ENCODE measurements at regions not wholly inside any gene's neighbourhood (a gene's known extent, or its start where the extent isn't known, plus 50 kb on each side); places are given as distances from the start of the nearest gene placed in this dataset.

DNA sequence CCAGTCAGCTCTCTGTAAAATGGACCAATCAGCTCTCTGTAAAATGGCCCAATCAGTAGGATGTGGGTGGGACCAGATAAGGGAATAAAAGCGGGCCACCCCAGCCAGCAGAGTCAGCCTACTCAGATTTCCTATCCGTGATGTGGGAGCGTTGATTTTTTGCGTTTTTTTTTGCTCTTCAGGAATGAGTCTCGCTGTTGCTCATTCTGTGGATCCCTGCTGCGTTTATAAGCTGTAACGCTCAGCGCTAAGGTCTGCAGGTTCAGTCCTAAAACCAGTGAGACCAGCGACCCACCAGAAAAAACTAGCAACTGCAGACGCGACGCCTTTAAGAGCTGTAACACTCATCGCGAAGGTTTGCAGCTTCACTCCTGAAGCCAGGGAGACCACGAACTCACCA lies 435.7 kb downstream of the SLITRK6 start:
- TF ChIP-seq CTCF (IDR thresholded peaks at IDR 0.05; ENCODE audit: low read depth, low read length), result no peak
- Histone ChIP-seq H3K4me3 (ENCODE audit: low read depth, low read length) (no peak overlapping the region), H3K27me3 (ENCODE audit: control insufficient read depth, insufficient read depth, low read length) (no peaks in the 10 kb centered on the region), H3K27ac (ENCODE audit: low read depth, low read length) (no peak overlapping the region), H3K9me3 (ENCODE audit: control insufficient read depth, insufficient read depth, low read length) (no peaks in the 10 kb centered on the region; the same call in 1 of the 2 replicates)
- POLR2A ChIA-PET, result no interaction called here
- DNase-seq (ENCODE audit: low read depth, low spot score), result no peak
- CTCF ChIA-PET, result no interaction called here

GRCh38 chr13:85362980-85363379 lies 436.2 kb downstream of the SLITRK6 start:
- no peaks in the 10 kb centered on the region for H3K27me3 ChIP-seq (ENCODE audit: control insufficient read depth, insufficient read depth, low read length)
- no peak overlapping the region for H3K27ac ChIP-seq (ENCODE audit: low read depth, low read length)
- no peak for DNase-seq (ENCODE audit: low read depth, low spot score)
- no peak for TF ChIP-seq CTCF (IDR thresholded peaks at IDR 0.05; ENCODE audit: low read depth, low read length)
- H3K4me3 ChIP-seq (ENCODE audit: low read depth, low read length), result no peak overlapping the region
- CTCF ChIA-PET, result no interaction called here
- no peaks in the 10 kb centered on the region; the same call in 1 of the 2 replicates for H3K9me3 ChIP-seq (ENCODE audit: control insufficient read depth, insufficient read depth, low read length)
- POLR2A ChIA-PET, result no interaction called here

DNA sequence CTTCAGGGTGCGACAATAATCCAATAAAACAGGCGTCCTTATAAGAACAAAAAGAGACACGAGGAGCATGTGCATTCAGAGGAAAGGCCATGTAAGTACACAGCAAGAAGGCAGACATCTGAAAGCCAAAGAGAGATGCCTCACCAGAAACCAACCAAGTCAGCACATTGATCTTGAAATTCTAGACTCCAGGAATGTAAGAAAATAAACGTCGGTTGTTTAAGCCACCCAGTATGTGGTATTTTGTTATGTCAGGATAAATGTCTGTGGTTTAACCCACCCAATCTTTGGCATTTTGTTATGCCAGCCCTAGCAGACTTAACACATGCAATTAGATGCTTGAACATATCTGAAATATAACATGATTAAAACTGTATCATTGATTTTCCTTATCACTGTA lies 452.0 kb downstream of the SLITRK6 start:
- ChIA-PET CTCF (no interaction called here), POLR2A (no interaction called here)
- H3K27me3 ChIP-seq (ENCODE audit: control insufficient read depth, insufficient read depth, low read length), result no peaks in the 10 kb centered on the region
- DNase-seq (ENCODE audit: low read depth, low spot score), result peak; percentile 2
- H3K9me3 ChIP-seq (ENCODE audit: control insufficient read depth, insufficient read depth, low read length), result no peaks in the 10 kb centered on the region
- H3K4me3 ChIP-seq (ENCODE audit: low read depth, low read length), result no peak overlapping the region
- no peak overlapping the region for H3K27ac ChIP-seq (ENCODE audit: low read depth, low read length)
- TF ChIP-seq CTCF (IDR thresholded peaks at IDR 0.05; ENCODE audit: low read depth, low read length), result no peak

GRCh38 chr13:85334187-85334586 lies 465.0 kb downstream of the SLITRK6 start:
- Histone ChIP-seq H3K27ac (ENCODE audit: low read depth, low read length) (no peak overlapping the region), H3K27me3 (ENCODE audit: control insufficient read depth, insufficient read depth, low read length) (no peaks in the 10 kb centered on the region), H3K9me3 (ENCODE audit: control insufficient read depth, insufficient read depth, low read length) (no peaks in the 10 kb centered on the region), H3K4me3 (ENCODE audit: low read depth, low read length) (no peak overlapping the region)
- no peak for DNase-seq (ENCODE audit: low read depth, low spot score)
- POLR2A ChIA-PET, result no interaction called here
- CTCF ChIA-PET, result no interaction called here
- TF ChIP-seq CTCF (IDR thresholded peaks at IDR 0.05; ENCODE audit: low read depth, low read length), result no peak

DNA sequence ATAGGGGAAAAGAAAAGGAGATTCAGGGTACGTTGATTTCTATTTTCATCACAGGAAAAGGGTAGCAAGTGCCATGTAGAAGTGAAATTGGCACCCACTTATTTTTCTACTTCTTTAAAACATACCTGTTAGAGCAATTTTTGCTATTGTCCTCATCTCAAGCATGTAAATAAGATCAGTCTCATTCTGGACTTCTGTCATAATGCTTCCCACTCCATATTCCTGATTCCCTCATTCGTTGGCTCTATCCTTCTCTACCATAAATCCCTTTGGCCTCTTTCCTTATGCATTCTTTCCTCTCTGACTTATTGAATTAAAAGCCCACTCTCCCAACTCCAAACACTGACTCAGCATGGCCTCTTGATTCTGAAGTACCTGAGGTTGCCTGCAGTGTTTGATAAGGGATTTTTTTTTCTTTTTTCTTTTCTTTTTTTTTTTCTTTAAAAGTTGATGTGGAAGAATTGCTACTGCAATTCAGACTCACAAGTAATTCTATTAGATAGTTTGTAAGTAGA lies 465.7 kb downstream of the SLITRK6 start:
- ChIA-PET POLR2A (no interaction called here), CTCF (no interaction called here)
- Histone ChIP-seq H3K4me3 (ENCODE audit: low read depth, low read length) (no peak overlapping the region), H3K9me3 (ENCODE audit: control insufficient read depth, insufficient read depth, low read length) (no peaks in the 10 kb centered on the region), H3K27ac (ENCODE audit: low read depth, low read length) (no peak overlapping the region), H3K27me3 (ENCODE audit: control insufficient read depth, insufficient read depth, low read length) (no peaks in the 10 kb centered on the region)
- no peak for DNase-seq (ENCODE audit: low read depth, low spot score)
- no peak for TF ChIP-seq CTCF (IDR thresholded peaks at IDR 0.05; ENCODE audit: low read depth, low read length)
